ENCODE measurements at regions not wholly inside any gene's neighbourhood (a gene's known extent, or its start where the extent isn't known, plus 50 kb on each side); places are given as distances from the start of the nearest gene placed in this dataset.

DNA sequence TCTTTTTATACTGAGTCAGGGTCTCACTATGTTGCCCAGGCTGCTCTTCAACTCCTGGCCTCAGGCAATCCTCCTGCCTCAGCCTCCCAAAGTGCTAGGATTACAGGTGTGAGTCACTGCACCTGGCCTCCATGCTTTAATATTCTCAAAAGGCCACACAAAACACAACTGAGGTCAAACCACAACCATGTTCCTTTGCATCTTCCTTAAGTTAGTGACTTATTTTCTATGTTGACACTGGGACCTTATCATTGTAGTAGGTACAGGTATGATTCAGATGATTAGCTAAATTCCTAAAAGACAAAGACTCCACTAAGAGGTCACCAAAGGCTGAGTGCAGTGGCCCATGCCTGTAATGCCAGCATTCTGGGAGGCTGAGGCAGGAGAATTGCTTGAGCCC is 131.9 kb upstream of the ATP1B1 start:
- in situ Hi-C loops (cut with HindIII; ENCODE audit: low sequenced_read_pairs) = no loop called here
- DNase-seq (ENCODE audit: low read depth, low spot score) = no peak
- TF ChIP-seq, protein P1, sequence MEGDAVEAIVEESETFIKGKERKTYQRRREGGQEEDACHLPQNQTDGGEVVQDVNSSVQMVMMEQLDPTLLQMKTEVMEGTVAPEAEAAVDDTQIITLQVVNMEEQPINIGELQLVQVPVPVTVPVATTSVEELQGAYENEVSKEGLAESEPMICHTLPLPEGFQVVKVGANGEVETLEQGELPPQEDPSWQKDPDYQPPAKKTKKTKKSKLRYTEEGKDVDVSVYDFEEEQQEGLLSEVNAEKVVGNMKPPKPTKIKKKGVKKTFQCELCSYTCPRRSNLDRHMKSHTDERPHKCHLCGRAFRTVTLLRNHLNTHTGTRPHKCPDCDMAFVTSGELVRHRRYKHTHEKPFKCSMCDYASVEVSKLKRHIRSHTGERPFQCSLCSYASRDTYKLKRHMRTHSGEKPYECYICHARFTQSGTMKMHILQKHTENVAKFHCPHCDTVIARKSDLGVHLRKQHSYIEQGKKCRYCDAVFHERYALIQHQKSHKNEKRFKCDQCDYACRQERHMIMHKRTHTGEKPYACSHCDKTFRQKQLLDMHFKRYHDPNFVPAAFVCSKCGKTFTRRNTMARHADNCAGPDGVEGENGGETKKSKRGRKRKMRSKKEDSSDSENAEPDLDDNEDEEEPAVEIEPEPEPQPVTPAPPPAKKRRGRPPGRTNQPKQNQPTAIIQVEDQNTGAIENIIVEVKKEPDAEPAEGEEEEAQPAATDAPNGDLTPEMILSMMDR (IDR thresholded peaks at IDR 0.05; ENCODE audit: low read depth, low read length) = no peak
- H3K4me3 ChIP-seq (ENCODE audit: low read depth, low read length) = no peak overlapping the region

GRCh38 chr1:168976267-168976666 is 130.2 kb upstream of the ATP1B1 start:
- TF ChIP-seq, protein P1 (IDR thresholded peaks at IDR 0.05; ENCODE audit: low read depth, low read length) = no peak
- in situ Hi-C loops (cut with HindIII; ENCODE audit: low sequenced_read_pairs) = no loop called here
- no peak overlapping the region for H3K4me3 ChIP-seq (ENCODE audit: low read depth, low read length)
- no peak for DNase-seq (ENCODE audit: low read depth, low spot score)

GRCh38 chr1:168977618-168978017 is 128.9 kb upstream of the ATP1B1 start:
- in situ Hi-C loops (cut with HindIII; ENCODE audit: low sequenced_read_pairs) = no loop called here
- TF ChIP-seq, protein P1 (IDR thresholded peaks at IDR 0.05; ENCODE audit: low read depth, low read length) = no peak
- H3K4me3 ChIP-seq (ENCODE audit: low read depth, low read length) = no peak overlapping the region
- DNase-seq (ENCODE audit: low read depth, low spot score) = no peak

DNA sequence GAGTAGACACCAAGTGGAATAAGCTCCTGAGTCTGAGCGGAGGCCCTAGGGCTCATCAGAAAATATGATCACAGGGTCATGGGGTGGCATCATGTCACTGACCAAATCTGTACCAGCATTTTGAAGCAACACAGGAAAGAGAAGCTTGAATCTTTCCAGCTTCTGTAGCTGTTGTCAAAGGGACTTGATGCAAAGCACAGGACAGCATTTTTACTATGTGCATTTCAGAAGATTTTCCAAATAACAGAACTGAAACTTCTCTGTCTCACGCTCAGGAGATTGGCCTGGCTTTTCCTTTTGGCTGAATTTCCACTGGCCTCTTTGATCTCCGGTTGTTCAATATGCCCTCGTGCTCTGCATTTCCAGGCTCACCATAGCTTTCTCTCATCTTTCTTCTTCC is 127.2 kb upstream of the ATP1B1 start:
- no peak for DNase-seq (ENCODE audit: low read depth, low spot score)
- no peak overlapping the region for H3K4me3 ChIP-seq (ENCODE audit: low read depth, low read length)
- in situ Hi-C loops (cut with HindIII; ENCODE audit: low sequenced_read_pairs) = no loop called here
- TF ChIP-seq, protein P1 (IDR thresholded peaks at IDR 0.05; ENCODE audit: low read depth, low read length) = no peak

DNA sequence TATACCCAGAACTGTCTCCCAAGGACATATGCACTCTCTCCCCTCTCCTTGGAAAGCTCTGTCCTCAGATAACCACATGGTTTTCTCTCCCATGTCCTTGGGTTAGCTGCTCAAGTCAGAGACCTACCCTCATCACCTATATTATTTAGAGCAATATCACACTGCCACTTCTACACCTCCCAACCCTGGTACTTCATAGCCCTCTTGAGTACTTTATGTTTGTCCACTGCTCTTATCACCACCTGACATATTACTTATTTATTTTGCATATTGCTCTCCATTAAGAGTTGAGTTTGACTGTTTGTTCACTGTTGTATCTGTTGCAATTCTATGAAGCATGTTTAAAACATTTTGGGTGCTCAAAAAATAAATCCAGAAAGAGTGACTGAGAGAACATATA is 126.3 kb upstream of the ATP1B1 start:
- TF ChIP-seq, protein P1 (IDR thresholded peaks at IDR 0.05; ENCODE audit: low read depth, low read length) = no peak
- in situ Hi-C loops (cut with HindIII; ENCODE audit: low sequenced_read_pairs) = no loop called here

DNA sequence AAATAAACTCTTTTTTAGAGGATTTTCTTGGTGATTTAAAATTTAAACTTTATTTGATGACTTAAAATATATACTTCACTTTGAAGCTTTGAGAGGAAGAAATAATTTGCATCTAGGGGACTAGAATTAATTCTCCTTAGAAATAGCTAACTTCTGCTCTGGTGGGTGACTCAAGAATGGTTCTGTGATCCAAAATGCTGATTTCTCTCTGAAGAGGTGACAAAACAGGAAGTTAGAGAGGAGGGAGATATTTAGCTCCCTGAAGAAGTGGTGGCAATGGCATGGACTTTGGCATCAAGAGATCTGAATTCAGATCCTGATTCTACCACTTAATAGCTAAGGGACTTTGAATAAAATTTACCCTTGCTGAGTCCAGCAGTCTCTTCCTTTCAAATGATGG is 125.8 kb upstream of the ATP1B1 start:
- in situ Hi-C loops (cut with HindIII; ENCODE audit: low sequenced_read_pairs) = no loop called here
- no peak overlapping the region for H3K4me3 ChIP-seq (ENCODE audit: low read depth, low read length)
- TF ChIP-seq, protein P1 (IDR thresholded peaks at IDR 0.05; ENCODE audit: low read depth, low read length) = no peak
- no peak for DNase-seq (ENCODE audit: low read depth, low spot score)

More for the DNA sequence above, 126.3 kb upstream of the ATP1B1 start:
- no peak for DNase-seq (ENCODE audit: low read depth, low spot score)
- no peak overlapping the region for H3K4me3 ChIP-seq (ENCODE audit: low read depth, low read length)

- no peak for DNase-seq (ENCODE audit: low read depth, low spot score)
- no peak overlapping the region for H3K4me3 ChIP-seq (ENCODE audit: low read depth, low read length)
- TF ChIP-seq, protein P1 (IDR thresholded peaks at IDR 0.05; ENCODE audit: low read depth, low read length) = no peak
- in situ Hi-C loops (cut with HindIII; ENCODE audit: low sequenced_read_pairs) = no loop called here
Observed at GRCh38 chr1:168982778-168983177, 123.7 kb upstream of the ATP1B1 start.
